ENCODE measurements at regions not wholly inside any gene's neighbourhood (a gene's known extent, or its start where the extent isn't known, plus 50 kb on each side); places are given as distances from the start of the nearest gene placed in this dataset.

GRCh38 chr4:54496412-54496811 lies 161.3 kb upstream of the KIT start:
- Histone ChIP-seq H3K36me3 (no peaks in the 10 kb centered on the region), H3K4me3 (no peak overlapping the region), H3K9me3 (no peaks in the 10 kb centered on the region), H3K4me1 (no peaks in the 10 kb centered on the region), H3K27ac (no peak overlapping the region), H3K27me3 (no peaks in the 10 kb centered on the region)
- TF ChIP-seq CTCF (IDR thresholded peaks at IDR 0.05): no peak
- ATAC-seq (no peak), DNase-seq (no peak)
- intact Hi-C loops (cut with DNase I): no loop called here

- no peaks in the 10 kb centered on the region for H3K27me3 ChIP-seq
- no peak for DNase-seq
These were observed 159.8 kb upstream of the KIT start for GRCh38 chr4:54497947-54498346.

GRCh38 chr4:54498661-54499111 lies 159.1 kb upstream of the KIT start:
- ATAC-seq (peak; percentile 24), DNase-seq (no peak)
- Histone ChIP-seq H3K27me3 (no peaks in the 10 kb centered on the region), H3K9me3 (no peaks in the 10 kb centered on the region), H3K27ac (no peak overlapping the region), H3K36me3 (no peaks in the 10 kb centered on the region), H3K4me1 (no peaks in the 10 kb centered on the region), H3K4me3 (no peak overlapping the region)
- no peak for TF ChIP-seq CTCF (IDR thresholded peaks at IDR 0.05)
- intact Hi-C loops (cut with DNase I): no loop called here

More at GRCh38 chr4:54497947-54498346, 159.8 kb upstream of the KIT start:
- Histone ChIP-seq H3K4me1 (no peaks in the 10 kb centered on the region), H3K4me3 (no peak overlapping the region), H3K36me3 (no peaks in the 10 kb centered on the region), H3K27ac (no peak overlapping the region), H3K9me3 (no peaks in the 10 kb centered on the region)
- no peak for ATAC-seq
- no peak for TF ChIP-seq CTCF (IDR thresholded peaks at IDR 0.05)
- intact Hi-C loops (cut with DNase I): no loop called here

GRCh38 chr4:54499308-54500074 lies 158.3 kb upstream of the KIT start:
- no peaks in the 10 kb centered on the region for H3K4me1 ChIP-seq
- no peaks in the 10 kb centered on the region for H3K9me3 ChIP-seq
- DNase-seq: no peak
- H3K4me3 ChIP-seq: no peak overlapping the region
- H3K27ac ChIP-seq: no peak overlapping the region
- no peak for ATAC-seq
- no peak for TF ChIP-seq CTCF (IDR thresholded peaks at IDR 0.05)
- no peaks in the 10 kb centered on the region for H3K27me3 ChIP-seq
- H3K36me3 ChIP-seq: no peaks in the 10 kb centered on the region
- intact Hi-C loops (cut with DNase I): no loop called here

GRCh38 chr4:54505362-54505761 lies 152.4 kb upstream of the KIT start:
- no peak for ATAC-seq
- intact Hi-C loops (cut with DNase I): no loop called here

More at GRCh38 chr4:54505362-54505761, 152.4 kb upstream of the KIT start:
- no peak overlapping the region for H3K27ac ChIP-seq
- H3K36me3 ChIP-seq: no peaks in the 10 kb centered on the region
- no peaks in the 10 kb centered on the region for H3K4me1 ChIP-seq
- TF ChIP-seq CTCF (IDR thresholded peaks at IDR 0.05): no peak
- H3K4me3 ChIP-seq: no peak overlapping the region
- no peaks in the 10 kb centered on the region for H3K27me3 ChIP-seq
- H3K9me3 ChIP-seq: peaks cover 0 to 8% of the 10 kb centered on the region in 2 donors
- no peak for DNase-seq

All from left lung (tissue), 4 donors.